H1 (cell line): ENCODE measurements at regions not wholly inside any gene's neighbourhood (a gene's known extent, or its start where the extent isn't known, plus 50 kb on each side); places are given as distances from the start of the nearest gene placed in this dataset.

ENCODE experiments used
- CTCF ChIA-PET: fragments of 300-600 bp; sonication (Branson Sonifier 250); formaldehyde crosslinking; loops from one replicate; lab custom pipeline; 2021; ENCODE audit not compliant: partially characterized antibody; lab: Charles Lee
- POLR2A ChIA-PET: fragments of 300-600 bp; sonication (Branson Sonifier 250); formaldehyde crosslinking; loops from one replicate; lab custom pipeline; 2021; ENCODE audit warnings: inconsistent platforms; ENCODE audit not compliant: partially characterized antibody; lab: Charles Lee
- DNase-seq, 2 experiments: peaks; one replicate each; pipeline versions ENCODE4 v3.0.0 to v3.0.0-alpha.2; 2010 to 2022; ENCODE audit warnings: low spot score in 2 of 2, low read depth in 1 of 2, mixed read lengths in 1 of 2
- FAIRE-seq: peaks from 2 replicates; lab custom pipeline; 2011; peaks lifted over from hg19 to GRCh38; lab: Jason Lieb, UNC
- H2AFZ ChIP-seq: 2 replicates; pipeline ENCODE4 v1.8.1; 2012; ENCODE audit warnings: low read length, inconsistent platforms
- H2AK5ac ChIP-seq: 2 replicates; pipeline ENCODE4 v1.6.1; 2013; ENCODE audit warnings: low read depth, low read length
- H2BK120ac ChIP-seq: replicated peaks from 2 replicates; pipeline ENCODE3; 2013; ENCODE audit warnings: low read depth, low read length, inconsistent platforms
- H2BK12ac ChIP-seq: 2 replicates; pipeline ENCODE4 v1.6.1; 2013; ENCODE audit warnings: low read depth, low read length
- H2BK15ac ChIP-seq: 2 replicates; pipeline ENCODE4 v1.6.1; 2013; ENCODE audit warnings: low read length
- H2BK20ac ChIP-seq: 2 replicates; pipeline ENCODE4 v1.6.1; 2013; ENCODE audit warnings: low read length
- H2BK5ac ChIP-seq: 2 replicates; pipeline ENCODE4 v1.6.1; 2013; ENCODE audit warnings: low read depth, low read length
- H3K14ac ChIP-seq: 2 replicates; pipeline ENCODE4 v1.6.1; 2013; ENCODE audit warnings: inconsistent platforms; ENCODE audit not compliant: insufficient read length
- H3K18ac ChIP-seq: 2 replicates; pipeline ENCODE4 v1.6.1; 2013; ENCODE audit warnings: low read length; ENCODE audit errors: extremely low read depth
- H3K23ac ChIP-seq: 2 replicates; pipeline ENCODE4 v1.6.1; 2013; ENCODE audit warnings: inconsistent platforms; ENCODE audit not compliant: insufficient read length
- H3K23me2 ChIP-seq: 2 replicates; pipeline ENCODE4 v1.6.1; 2013; ENCODE audit warnings: low read depth, low read length
- H3K27ac ChIP-seq: 2 replicates; pipeline ENCODE4 v1.6.1; 2011; ENCODE audit warnings: low read depth, low read length, inconsistent platforms
- H3K27me3 ChIP-seq, 4 experiments: replicated peaks in 1 of 4; 1 replicate in 1 of 4; 2 replicates in 3 of 4; pipeline versions ENCODE4 v1.6.1 to v1.8.1; 2011 to 2013; ENCODE audit warnings: low read length in 3 of 4, mild to moderate bottlenecking in 3 of 4, inconsistent platforms in 2 of 4, mixed read lengths in 2 of 4, moderate library complexity in 1 of 4; ENCODE audit not compliant: control insufficient read depth in 3 of 4, insufficient read depth in 3 of 4; ENCODE audit errors: extremely low read depth in 1 of 4
- H3K36me3 ChIP-seq, 4 experiments: 2 replicates each; pipeline versions ENCODE4 v1.6.1 to v1.8.1; 2011 to 2013; ENCODE audit warnings: mild to moderate bottlenecking in 4 of 4, low read length in 3 of 4, moderate library complexity in 2 of 4, control low read depth in 1 of 4, inconsistent platforms in 1 of 4; ENCODE audit not compliant: insufficient read depth in 4 of 4, control insufficient read depth in 2 of 4
- H3K4ac ChIP-seq: replicated peaks from 2 replicates; pipeline ENCODE3; 2013; ENCODE audit warnings: low read length, low read depth, mixed read lengths, inconsistent platforms; ENCODE audit not compliant: insufficient read length
- H3K4me1 ChIP-seq, 4 experiments: replicated peaks in 1 of 4; 1 replicate in 1 of 4; 2 replicates in 3 of 4; pipeline versions ENCODE4 v1.6.1 to v1.8.1; 2011 to 2013; ENCODE audit warnings: low read length in 3 of 4, inconsistent platforms in 2 of 4, mixed read lengths in 1 of 4; ENCODE audit not compliant: insufficient read depth in 4 of 4, control insufficient read depth in 3 of 4
- H3K4me2 ChIP-seq, 2 experiments: 2 replicates each; pipeline versions ENCODE4 v1.6.1 to v1.8.1; 2011 to 2013; ENCODE audit warnings: low read depth in 2 of 2, low read length in 2 of 2, control low read depth in 1 of 2, inconsistent platforms in 1 of 2, mild to moderate bottlenecking in 1 of 2; ENCODE audit not compliant: insufficient read depth in 1 of 2
- H3K4me3 ChIP-seq, 4 experiments: fragments of 200-600, 300-600 bp in 1 of 4; sonication (generic), shearing (Covaris generic), sonication (Bioruptor Twin) in 1 of 4; 2 replicates each; pipeline versions ENCODE4 v1.5.1 to v1.8.1; 2011 to 2016; ENCODE audit warnings: low read length in 4 of 4, low read depth in 3 of 4, control low read depth in 2 of 4, inconsistent platforms in 2 of 4, mild to moderate bottlenecking in 2 of 4, mixed read lengths in 1 of 4, moderate library complexity in 1 of 4; ENCODE audit not compliant: insufficient read depth in 2 of 4; ENCODE audit errors: extremely low read depth in 1 of 4
- H3K56ac ChIP-seq: replicated peaks from 2 replicates; pipeline ENCODE3; 2013; ENCODE audit warnings: low read depth, mild to moderate bottlenecking, mixed read lengths, low read length, inconsistent platforms; ENCODE audit not compliant: insufficient read length
- H3K79me1 ChIP-seq: 2 replicates; pipeline ENCODE4 v1.6.1; 2013; ENCODE audit warnings: low read depth, low read length, control low read depth
- H3K79me2 ChIP-seq, 2 experiments: 2 replicates each; pipeline versions ENCODE4 v1.6.1 to v1.8.1; 2012 to 2013; ENCODE audit warnings: low read length in 2 of 2, mild to moderate bottlenecking in 2 of 2, inconsistent platforms in 1 of 2; ENCODE audit not compliant: insufficient read depth in 2 of 2, control insufficient read depth in 1 of 2
- H3K9ac ChIP-seq, 4 experiments: replicated peaks in 1 of 4; 1 replicate in 1 of 4; 2 replicates in 3 of 4; pipeline versions ENCODE4 v1.6.1 to v1.8.1; 2011 to 2013; ENCODE audit warnings: low read depth in 3 of 4, low read length in 3 of 4, control low read depth in 2 of 4, mild to moderate bottlenecking in 2 of 4, moderate library complexity in 2 of 4, inconsistent platforms in 1 of 4; ENCODE audit errors: extremely low read depth in 1 of 4
- H3K9me3 ChIP-seq, 2 experiments: 2 replicates each; pipeline versions ENCODE4 v1.6.1 to v1.8.1; 2012 to 2013; ENCODE audit warnings: mild to moderate bottlenecking in 2 of 2, moderate library complexity in 2 of 2, control low read depth in 1 of 2, inconsistent platforms in 1 of 2, low read depth in 1 of 2, low read length in 1 of 2, mixed read lengths in 1 of 2; ENCODE audit not compliant: insufficient read depth in 2 of 2
- H4K20me1 ChIP-seq, 2 experiments: replicated peaks in 1 of 2; 2 replicates each; pipeline versions ENCODE3 to v1.8.1; 2011 to 2013; ENCODE audit warnings: inconsistent platforms in 2 of 2, low read length in 2 of 2, mild to moderate bottlenecking in 1 of 2; ENCODE audit not compliant: insufficient read depth in 2 of 2, control insufficient read depth in 1 of 2
- H4K5ac ChIP-seq: 2 replicates; pipeline ENCODE4 v1.6.1; 2013; ENCODE audit warnings: low read length, low read depth, mixed read lengths, inconsistent platforms; ENCODE audit not compliant: insufficient read length
- H4K8ac ChIP-seq: 2 replicates; pipeline ENCODE4 v1.8.0; 2013; ENCODE audit warnings: mild to moderate bottlenecking, moderate library complexity, low read length, inconsistent platforms; ENCODE audit not compliant: insufficient read depth; ENCODE audit errors: extremely low read depth
- H4K91ac ChIP-seq: replicated peaks from 2 replicates; pipeline ENCODE3; 2013; ENCODE audit warnings: low read length, mixed read lengths, inconsistent platforms; ENCODE audit not compliant: insufficient read length
- ASH2L ChIP-seq: fragments of 200-600, 300-600 bp; sonication (generic); IDR thresholded peaks from one replicate; pipeline ENCODE4 v1.7.1; 2017; ENCODE audit warnings: low read length
- BACH1 ChIP-seq: IDR thresholded peaks from 2 replicates; pipeline ENCODE4 v1.6.1; 2012; ENCODE audit warnings: low read length, improper control_type of control experiment
- CBX8 ChIP-seq: fragments of 300-800, 300-1000 bp; sonication (generic); IDR thresholded peaks from 2 replicates; pipeline ENCODE4 v1.7.1; 2016; ENCODE audit warnings: low read depth, low read length, borderline replicate concordance
- CREB1 ChIP-seq: IDR thresholded peaks from 2 replicates; pipeline ENCODE4 v1.6.1; 2012; ENCODE audit warnings: inconsistent platforms
- CTBP2 ChIP-seq: IDR thresholded peaks from 2 replicates; pipeline ENCODE4 v1.7.0; 2011; ENCODE audit warnings: borderline replicate concordance, mild to moderate bottlenecking, moderate library complexity, mixed read lengths, low read length; ENCODE audit not compliant: insufficient read depth, insufficient read length
- EGR1 ChIP-seq: IDR thresholded peaks from 2 replicates; pipeline ENCODE4 v1.6.1; 2011; ENCODE audit warnings: low read depth, low read length, borderline replicate concordance
- HDAC2 ChIP-seq, 2 experiments: fragments of 300-600 bp in 1 of 2; sonication (generic) in 1 of 2; IDR thresholded peaks; 2 replicates each; pipeline ENCODE4 v1.6.1; 2011 to 2012; ENCODE audit warnings: low read depth in 2 of 2, low read length in 2 of 2, mild to moderate bottlenecking in 2 of 2, moderate library complexity in 2 of 2, borderline replicate concordance in 1 of 2, inconsistent platforms in 1 of 2
- MAFK ChIP-seq: IDR thresholded peaks from 2 replicates; pipeline ENCODE4 v1.6.1; 2012; ENCODE audit warnings: low read depth, mild to moderate bottlenecking, improper control_type of control experiment, low read length
- POU5F1 ChIP-seq: IDR thresholded peaks from 2 replicates; pipeline ENCODE4 v1.6.1; 2011; ENCODE audit warnings: low read depth, mild to moderate bottlenecking, low read length, moderate library complexity
- SAP30 ChIP-seq: fragments of 300-600 bp; sonication (generic); IDR thresholded peaks from 2 replicates; pipeline ENCODE4 v1.7.1; 2012; ENCODE audit warnings: low read length, moderate library complexity, mild to moderate bottlenecking, inconsistent platforms; ENCODE audit not compliant: insufficient read depth, insufficient replicate concordance
- SP2 ChIP-seq: IDR thresholded peaks from 2 replicates; pipeline ENCODE4 v1.6.1; 2012; ENCODE audit warnings: mild to moderate bottlenecking, low read length, inconsistent platforms
- USF2 ChIP-seq: IDR thresholded peaks from 2 replicates; pipeline ENCODE4 v1.6.1; 2011; ENCODE audit warnings: low read length, improper control_type of control experiment
- WGBS, 2 experiments: shearing (Covaris generic) in 1 of 2; methylation state at CpG; one replicate each; pipeline versions ENCODE4 v1.1.6 to v1.1.7; 2013 to 2015; ENCODE audit warnings: low lambda C conversion rate in 2 of 2, mixed read lengths in 2 of 2, inconsistent platforms in 1 of 2, low coverage in 1 of 2, missing lambda C conversion rate in 1 of 2; ENCODE audit not compliant: insufficient replicate concordance in 2 of 2, insufficient coverage in 1 of 2, insufficient read length in 1 of 2; ENCODE audit errors: extremely low coverage in 1 of 2, missing lambda C conversion rate in 1 of 2; 5-methylcytosine and 5-hydroxymethylcytosine counted together
- TF ChIP-seq, protein P1 (sequence below): IDR thresholded peaks from 2 replicates; pipeline ENCODE4 v1.6.1; 2011; ENCODE audit warnings: low read depth, mild to moderate bottlenecking, low read length; ENCODE audit not compliant: insufficient read depth

- Histone ChIP-seq H4K8ac (no peak overlapping the region), H4K91ac (no peak overlapping the region), H3K18ac (no peak overlapping the region), H3K4ac (no peak overlapping the region), H2BK15ac (no peak overlapping the region), H2AK5ac (no peak overlapping the region), H3K9me3 (no peaks in the 10 kb centered on the region), H3K27me3 (no peaks in the 10 kb centered on the region; a peak in 1 of 7 replicates), H3K23ac (no peak overlapping the region), H3K4me2 (no peak overlapping the region), H3K4me3 (no peak overlapping the region), H2BK12ac (no peak overlapping the region), H2BK120ac (no peak overlapping the region), H3K27ac (no peak overlapping the region), H2BK5ac (no peak overlapping the region), H2BK20ac (no peak overlapping the region), H2AFZ (no peak overlapping the region), H3K14ac (no peak overlapping the region), H3K23me2 (no peaks in the 10 kb centered on the region), H4K5ac (no peak overlapping the region), H3K36me3 (no peaks in the 10 kb centered on the region), H3K4me1 (peaks cover 0 to 3% (median under 1%) of the 10 kb centered on the region in 4 experiments; a peak in 3 of 7 replicates), H3K79me2 (no peaks in the 10 kb centered on the region), H3K56ac (no peak overlapping the region), H3K79me1 (no peaks in the 10 kb centered on the region), H4K20me1 (no peaks in the 10 kb centered on the region), H3K9ac (no peak overlapping the region)
- DNase-seq = peak in 1 of 2 experiments; percentile 8
- 90% methylated on average over 4 of the region's 4 CpGs; no CpG with 5 or more reads in 1 of the 2 experiments for WGBS, 2 experiments
- FAIRE-seq = no peak
- CTCF ChIA-PET = interaction anchor here (0.7 to 1.1 kb wide), 2 partner anchors 70 to 78 kb away, joined by 3 to 4 read pairs; no protein-coding TSS in a partner anchor
- TF ChIP-seq BACH1 (no peak), CREB1 (no peak), POU5F1 (no peak), SP2 (no peak), HDAC2 (IDR thresholded peaks at IDR 0.05; ENCODE audit: borderline replicate concordance in 1 of 2, low read depth in 2 of 2, low read length in 2 of 2) (no peak), CBX8 (no peak), ASH2L (no peak), EGR1 (no peak), MAFK (no peak), USF2 (no peak), SAP30 (no peak), CTBP2 (no peak)
- TF ChIP-seq, protein P1, sequence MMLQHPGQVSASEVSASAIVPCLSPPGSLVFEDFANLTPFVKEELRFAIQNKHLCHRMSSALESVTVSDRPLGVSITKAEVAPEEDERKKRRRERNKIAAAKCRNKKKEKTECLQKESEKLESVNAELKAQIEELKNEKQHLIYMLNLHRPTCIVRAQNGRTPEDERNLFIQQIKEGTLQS = no peak
- POLR2A ChIA-PET = no interaction called here
These were observed 1084.9 kb upstream of the RBFOX1 start for GRCh38 chr16:6247775-6248174.
